NCI-H2107 (cell line): ENCODE measurements at regions not wholly inside any gene's neighbourhood (a gene's known extent, or its start where the extent isn't known, plus 50 kb on each side); places are given as distances from the start of the nearest gene placed in this dataset.
"Not testable (repeated sequence)": the region's sequence is repeated elsewhere in the genome, so short reads cannot be mapped to it uniquely, and the experiment has no call there.

Experiments used
- DNase-seq: peaks from one replicate; lab custom pipeline; 2025; lab: John Stamatoyannopoulos, UW

- DNase-seq = no peak
Observed at GRCh38 chr12:124381456-124382296, 86.8 kb downstream of the RFLNA start.

GRCh38 chr12:124380796-124381455 is 86.0 kb downstream of the RFLNA start:
- DNase-seq = no peak

- DNase-seq = no peak
Observed at GRCh38 chr12:124379938-124380754, 85.3 kb downstream of the RFLNA start.

GRCh38 chr12:124379379-124379937 is 84.6 kb downstream of the RFLNA start:
- DNase-seq = no peak

- DNase-seq = no peak
Observed at GRCh38 chr12:124378926-124379325, 84.0 kb downstream of the RFLNA start.

- DNase-seq = no peak
Observed at GRCh38 chr12:124377981-124378509, 83.2 kb downstream of the RFLNA start.

GRCh38 chr12:124376435-124376834 is 81.5 kb downstream of the RFLNA start:
- DNase-seq = no peak

- DNase-seq = no peak
Observed at GRCh38 chr12:124375789-124376175, 80.9 kb downstream of the RFLNA start.

- DNase-seq = no peak
Observed at GRCh38 chr12:124375141-124375788, 80.4 kb downstream of the RFLNA start.

- DNase-seq = no peak
Observed at GRCh38 chr12:124374567-124374966, 79.7 kb downstream of the RFLNA start.

GRCh38 chr12:124374147-124374546 is 79.3 kb downstream of the RFLNA start:
- no peak for DNase-seq

GRCh38 chr12:124373701-124374100 is 78.8 kb downstream of the RFLNA start:
- not testable (repeated sequence) for DNase-seq

GRCh38 chr12:124372831-124373230 is 77.9 kb downstream of the RFLNA start:
- no peak for DNase-seq

GRCh38 chr12:124371970-124372555 is 77.2 kb downstream of the RFLNA start:
- DNase-seq = no peak

GRCh38 chr12:124371366-124371765 is 76.5 kb downstream of the RFLNA start:
- DNase-seq = no peak

GRCh38 chr12:124370851-124371250 is 76.0 kb downstream of the RFLNA start:
- no peak for DNase-seq

- no peak for DNase-seq
Observed at GRCh38 chr12:124370384-124370783, 75.5 kb downstream of the RFLNA start.

GRCh38 chr12:124369827-124370378 is 75.0 kb downstream of the RFLNA start:
- DNase-seq = no peak

- no peak for DNase-seq
Observed at GRCh38 chr12:124369055-124369826, 74.3 kb downstream of the RFLNA start.

GRCh38 chr12:124368421-124369032 is 73.6 kb downstream of the RFLNA start:
- DNase-seq = no peak
